WERI-Rb-1 (cell line): ENCODE measurements at regions not wholly inside any gene's neighbourhood (a gene's known extent, or its start where the extent isn't known, plus 50 kb on each side); places are given as distances from the start of the nearest gene placed in this dataset.

ENCODE experiments used
- DNase-seq: peaks from one replicate; pipeline ENCODE4 v3.0.0-alpha.2; 2020
- H3K27ac ChIP-seq: fragments of 250-450 bp; sonication (Bioruptor Pico); 2 replicates; pipeline ENCODE4 v1.5.1; 2020; ENCODE audit warnings: mild to moderate bottlenecking, moderate library complexity
- H3K27me3 ChIP-seq: fragments of 250-450 bp; sonication (Bioruptor Pico); 2 replicates; pipeline ENCODE4 v1.5.1; 2021; ENCODE audit warnings: mild to moderate bottlenecking, low read depth, moderate library complexity; ENCODE audit not compliant: insufficient read depth, severe bottlenecking
- H3K36me3 ChIP-seq: fragments of 250-450 bp; sonication (Bioruptor Pico); 2 replicates; pipeline ENCODE4 v1.5.1; 2020; ENCODE audit warnings: mild to moderate bottlenecking, moderate library complexity
- H3K4me3 ChIP-seq: 2 replicates; pipeline ENCODE4 v1.5.1; 2011; ENCODE audit warnings: low read depth, mild to moderate bottlenecking, control low read depth, low read length
- H3K9me3 ChIP-seq: fragments of 250-450 bp; sonication (Bioruptor Pico); 2 replicates; pipeline ENCODE4 v1.5.1; 2021; ENCODE audit warnings: mild to moderate bottlenecking, moderate library complexity; ENCODE audit not compliant: severe bottlenecking
- TF ChIP-seq, protein P1 (sequence below): IDR thresholded peaks from 2 replicates; pipeline ENCODE4 v1.5.1; 2011; ENCODE audit warnings: low read depth, mild to moderate bottlenecking, control low read depth, inconsistent platforms, low read length

- H3K27ac ChIP-seq: no peak overlapping the region
- no peaks in the 10 kb centered on the region for H3K27me3 ChIP-seq
- DNase-seq: no peak
- TF ChIP-seq, protein P1, sequence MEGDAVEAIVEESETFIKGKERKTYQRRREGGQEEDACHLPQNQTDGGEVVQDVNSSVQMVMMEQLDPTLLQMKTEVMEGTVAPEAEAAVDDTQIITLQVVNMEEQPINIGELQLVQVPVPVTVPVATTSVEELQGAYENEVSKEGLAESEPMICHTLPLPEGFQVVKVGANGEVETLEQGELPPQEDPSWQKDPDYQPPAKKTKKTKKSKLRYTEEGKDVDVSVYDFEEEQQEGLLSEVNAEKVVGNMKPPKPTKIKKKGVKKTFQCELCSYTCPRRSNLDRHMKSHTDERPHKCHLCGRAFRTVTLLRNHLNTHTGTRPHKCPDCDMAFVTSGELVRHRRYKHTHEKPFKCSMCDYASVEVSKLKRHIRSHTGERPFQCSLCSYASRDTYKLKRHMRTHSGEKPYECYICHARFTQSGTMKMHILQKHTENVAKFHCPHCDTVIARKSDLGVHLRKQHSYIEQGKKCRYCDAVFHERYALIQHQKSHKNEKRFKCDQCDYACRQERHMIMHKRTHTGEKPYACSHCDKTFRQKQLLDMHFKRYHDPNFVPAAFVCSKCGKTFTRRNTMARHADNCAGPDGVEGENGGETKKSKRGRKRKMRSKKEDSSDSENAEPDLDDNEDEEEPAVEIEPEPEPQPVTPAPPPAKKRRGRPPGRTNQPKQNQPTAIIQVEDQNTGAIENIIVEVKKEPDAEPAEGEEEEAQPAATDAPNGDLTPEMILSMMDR: no peak
- no peaks in the 10 kb centered on the region for H3K9me3 ChIP-seq
- H3K36me3 ChIP-seq: no peaks in the 10 kb centered on the region
- H3K4me3 ChIP-seq: no peak overlapping the region
Observed at GRCh38 chr16:86909359-86910160, 331.2 kb downstream of the FOXL1 start.

DNA sequence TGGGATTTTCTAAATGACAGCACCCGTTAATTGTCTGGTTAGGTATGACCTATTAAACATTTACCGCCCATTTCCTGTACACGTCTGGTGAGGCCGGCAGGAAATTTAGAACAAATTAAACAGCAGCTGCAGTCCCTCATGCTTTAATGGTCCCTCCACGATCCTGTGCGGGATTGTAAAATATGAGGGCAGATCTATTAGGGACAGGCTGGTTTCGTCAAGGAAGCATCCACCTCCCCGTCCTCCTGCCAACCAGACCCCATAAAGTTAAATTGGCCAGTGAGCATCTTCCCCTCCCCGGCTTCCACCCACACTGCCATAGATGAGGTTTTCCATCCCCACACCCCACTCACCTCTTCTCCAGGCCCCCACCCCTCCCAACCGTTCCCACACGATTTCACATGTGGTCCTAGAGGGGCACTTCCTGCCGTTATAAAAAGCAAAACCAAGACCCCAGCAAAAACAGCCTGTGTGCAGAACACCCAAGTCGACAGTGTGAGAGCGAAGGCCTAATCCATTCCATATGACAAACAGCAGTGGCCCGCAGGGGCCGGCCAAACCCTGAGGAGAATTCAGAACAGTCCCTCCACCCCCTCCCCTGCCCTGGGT, 331.9 kb downstream of the FOXL1 start:
- Histone ChIP-seq H3K27ac (no peak overlapping the region), H3K9me3 (no peaks in the 10 kb centered on the region), H3K36me3 (no peaks in the 10 kb centered on the region), H3K4me3 (no peak overlapping the region), H3K27me3 (no peaks in the 10 kb centered on the region)
- TF ChIP-seq, protein P1: no peak
- DNase-seq: no peak

DNA sequence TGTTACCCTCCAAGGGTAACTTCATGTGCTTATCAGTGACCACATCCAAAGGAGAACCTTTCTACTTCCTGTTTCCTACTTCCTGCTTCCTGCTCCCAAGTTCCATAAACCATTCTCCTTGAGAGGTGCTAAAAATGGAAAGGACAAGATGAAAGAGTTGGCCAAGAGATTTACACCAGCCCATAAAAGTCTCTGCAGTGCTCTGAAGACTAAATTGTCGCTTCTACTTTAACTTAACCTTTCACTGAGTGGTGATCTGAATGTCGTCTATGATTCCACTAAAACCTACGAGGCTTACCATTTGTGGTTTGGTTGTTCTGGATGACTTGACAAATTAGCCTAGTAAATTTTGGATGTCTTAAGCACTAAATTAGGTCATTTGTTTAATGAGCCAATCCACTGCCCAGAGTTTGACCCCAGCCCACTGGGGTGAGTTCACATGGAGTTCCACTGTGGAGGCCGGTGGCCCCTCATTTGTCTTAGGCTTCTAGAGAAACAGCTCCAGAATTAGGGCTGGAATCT, 333.1 kb downstream of the FOXL1 start:
- no peak for DNase-seq
- no peak overlapping the region for H3K27ac ChIP-seq
- no peaks in the 10 kb centered on the region for H3K27me3 ChIP-seq
- TF ChIP-seq, protein P1: no peak
- no peaks in the 10 kb centered on the region for H3K9me3 ChIP-seq
- no peaks in the 10 kb centered on the region for H3K36me3 ChIP-seq
- H3K4me3 ChIP-seq: no peak overlapping the region

DNA sequence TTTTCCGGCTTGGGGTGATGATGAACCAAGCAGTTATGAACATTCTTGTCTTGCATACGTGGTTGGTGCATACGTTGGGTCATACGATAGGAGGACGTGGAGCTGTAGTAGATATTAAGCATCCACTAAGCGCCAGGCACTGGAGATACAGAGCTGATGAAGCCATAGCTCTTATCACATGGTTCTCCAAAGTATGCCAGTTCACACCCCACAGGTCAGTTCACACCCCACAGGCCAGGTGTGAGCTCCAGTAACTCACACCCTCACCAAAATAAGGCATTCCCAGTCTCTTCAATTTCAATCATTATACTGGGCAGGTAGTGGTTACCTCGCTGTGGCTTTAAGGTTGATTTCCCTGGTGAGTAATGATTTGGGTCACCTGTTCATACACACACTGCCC, 335.5 kb downstream of the FOXL1 start:
- Histone ChIP-seq H3K27me3 (no peaks in the 10 kb centered on the region), H3K9me3 (no peaks in the 10 kb centered on the region), H3K27ac (no peak overlapping the region), H3K36me3 (no peaks in the 10 kb centered on the region), H3K4me3 (no peak overlapping the region)
- no peak for DNase-seq
- TF ChIP-seq, protein P1: no peak

GRCh38 chr16:86914876-86915717, 336.7 kb downstream of the FOXL1 start:
- TF ChIP-seq, protein P1: no peak
- H3K36me3 ChIP-seq: no peaks in the 10 kb centered on the region
- DNase-seq: no peak
- no peak overlapping the region for H3K4me3 ChIP-seq
- no peak overlapping the region for H3K27ac ChIP-seq
- no peaks in the 10 kb centered on the region for H3K27me3 ChIP-seq
- H3K9me3 ChIP-seq: no peaks in the 10 kb centered on the region
